ENCODE measurements at regions not wholly inside any gene's neighbourhood (a gene's known extent, or its start where the extent isn't known, plus 50 kb on each side); places are given as distances from the start of the nearest gene placed in this dataset.
A peak's percentile ranks its signal among the peaks of the same experiment; 100 is the strongest.

DNA sequence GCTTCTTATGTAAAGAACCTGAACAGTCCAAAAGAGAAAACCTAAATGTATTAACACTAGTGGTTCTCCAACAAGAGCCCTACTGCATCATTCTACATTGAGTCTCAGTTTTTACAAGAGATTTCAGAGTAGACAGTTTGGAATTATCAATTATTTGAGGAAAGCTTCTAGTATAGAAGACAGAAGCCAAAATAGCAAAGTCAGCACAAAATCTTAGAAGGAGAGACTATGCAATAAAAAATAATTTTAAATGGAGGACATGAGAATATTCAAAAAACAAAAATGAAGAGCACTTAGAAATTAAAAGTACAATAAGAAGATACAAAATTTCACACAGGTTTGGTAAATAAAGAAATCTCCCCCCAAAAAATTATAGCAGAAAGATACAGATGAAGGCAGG lies 406.3 kb upstream of the USP15 start:
- H3K9me3 ChIP-seq, result no peaks in the 10 kb centered on the region
- H3K4me3 ChIP-seq (ENCODE audit: low read depth in 1 of 2, low read length in 1 of 2), result no peak overlapping the region
- H3K27me3 ChIP-seq, result no peaks in the 10 kb centered on the region
- TF ChIP-seq, protein P1, sequence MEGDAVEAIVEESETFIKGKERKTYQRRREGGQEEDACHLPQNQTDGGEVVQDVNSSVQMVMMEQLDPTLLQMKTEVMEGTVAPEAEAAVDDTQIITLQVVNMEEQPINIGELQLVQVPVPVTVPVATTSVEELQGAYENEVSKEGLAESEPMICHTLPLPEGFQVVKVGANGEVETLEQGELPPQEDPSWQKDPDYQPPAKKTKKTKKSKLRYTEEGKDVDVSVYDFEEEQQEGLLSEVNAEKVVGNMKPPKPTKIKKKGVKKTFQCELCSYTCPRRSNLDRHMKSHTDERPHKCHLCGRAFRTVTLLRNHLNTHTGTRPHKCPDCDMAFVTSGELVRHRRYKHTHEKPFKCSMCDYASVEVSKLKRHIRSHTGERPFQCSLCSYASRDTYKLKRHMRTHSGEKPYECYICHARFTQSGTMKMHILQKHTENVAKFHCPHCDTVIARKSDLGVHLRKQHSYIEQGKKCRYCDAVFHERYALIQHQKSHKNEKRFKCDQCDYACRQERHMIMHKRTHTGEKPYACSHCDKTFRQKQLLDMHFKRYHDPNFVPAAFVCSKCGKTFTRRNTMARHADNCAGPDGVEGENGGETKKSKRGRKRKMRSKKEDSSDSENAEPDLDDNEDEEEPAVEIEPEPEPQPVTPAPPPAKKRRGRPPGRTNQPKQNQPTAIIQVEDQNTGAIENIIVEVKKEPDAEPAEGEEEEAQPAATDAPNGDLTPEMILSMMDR (IDR thresholded peaks at IDR 0.05), result no peak
- no peaks in the 10 kb centered on the region for H3K36me3 ChIP-seq
- no peak overlapping the region for H3K27ac ChIP-seq
- H3K4me1 ChIP-seq (ENCODE audit: control insufficient read depth in 1 of 2, insufficient read depth in 1 of 2, low read depth in 1 of 2, low read length in 1 of 2), result peaks cover 5 to 6% of the 10 kb centered on the region in 2 experiments

DNA sequence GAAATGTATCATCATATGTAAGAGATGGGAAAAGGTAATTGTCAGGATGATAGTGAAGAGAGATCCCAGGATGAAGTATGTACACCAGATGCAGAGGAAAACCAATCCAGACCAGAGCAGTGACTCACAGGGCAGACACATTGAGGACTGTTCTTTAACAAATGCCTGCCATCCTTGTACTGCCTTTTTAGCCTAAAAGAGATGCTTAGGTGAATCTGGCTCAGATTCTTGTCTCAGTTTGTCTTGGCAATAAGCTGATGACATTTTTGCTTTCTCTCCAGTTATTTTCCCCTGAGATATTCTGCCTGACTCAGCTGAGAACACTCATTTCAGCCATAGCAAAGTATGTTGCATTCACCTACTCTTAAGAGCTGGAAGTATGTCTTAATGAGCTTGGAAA lies 405.3 kb upstream of the USP15 start:
- Histone ChIP-seq H3K9me3 (no peaks in the 10 kb centered on the region), H3K27me3 (no peaks in the 10 kb centered on the region), H3K36me3 (no peaks in the 10 kb centered on the region), H3K27ac (no peak overlapping the region), H3K4me3 (ENCODE audit: low read depth in 1 of 2, low read length in 1 of 2) (no peak overlapping the region), H3K4me1 (ENCODE audit: control insufficient read depth in 1 of 2, insufficient read depth in 1 of 2, low read depth in 1 of 2, low read length in 1 of 2) (peaks cover 5 to 6% of the 10 kb centered on the region in 2 experiments)
- TF ChIP-seq, protein P1 (IDR thresholded peaks at IDR 0.05), result no peak

DNA sequence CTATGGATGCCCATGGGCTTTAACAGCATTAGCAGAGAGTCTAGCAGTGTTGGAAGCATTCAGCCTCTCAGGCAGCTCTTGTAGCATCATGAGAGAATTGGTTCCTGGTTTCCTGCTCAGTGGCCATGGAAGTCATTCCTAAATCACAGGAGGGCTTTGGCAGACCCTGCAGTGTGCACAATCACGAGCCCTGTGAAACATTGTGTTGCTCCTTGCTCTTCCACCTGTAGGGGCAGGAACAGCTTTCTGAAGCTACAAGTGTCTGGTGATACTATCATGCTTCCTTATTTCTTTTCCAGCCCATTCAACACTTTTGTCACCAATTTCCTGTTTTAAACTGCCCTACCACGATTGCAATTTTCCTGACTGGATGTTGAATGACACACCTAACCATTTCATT lies 402.2 kb upstream of the USP15 start:
- Histone ChIP-seq H3K27ac (peak overlapping the region; percentile 53), H3K27me3 (no peaks in the 10 kb centered on the region), H3K36me3 (no peaks in the 10 kb centered on the region), H3K4me1 (ENCODE audit: control insufficient read depth in 1 of 2, insufficient read depth in 1 of 2, low read depth in 1 of 2, low read length in 1 of 2) (peaks cover 5 to 6% of the 10 kb centered on the region in 2 experiments), H3K9me3 (no peaks in the 10 kb centered on the region), H3K4me3 (ENCODE audit: low read depth in 1 of 2, low read length in 1 of 2) (no peak overlapping the region)
- TF ChIP-seq, protein P1 (IDR thresholded peaks at IDR 0.05), result peak; percentile 17

- TF ChIP-seq, protein P1 (IDR thresholded peaks at IDR 0.05), result no peak
- peaks cover 5 to 6% of the 10 kb centered on the region in 2 experiments for H3K4me1 ChIP-seq (ENCODE audit: control insufficient read depth in 1 of 2, insufficient read depth in 1 of 2, low read depth in 1 of 2, low read length in 1 of 2)
- no peak overlapping the region for H3K4me3 ChIP-seq (ENCODE audit: low read depth in 1 of 2, low read length in 1 of 2)
- no peaks in the 10 kb centered on the region for H3K36me3 ChIP-seq
- H3K27ac ChIP-seq, result no peak overlapping the region
- H3K27me3 ChIP-seq, result no peaks in the 10 kb centered on the region
- no peaks in the 10 kb centered on the region for H3K9me3 ChIP-seq
Observed at GRCh38 chr12:61860451-61860850, 399.8 kb upstream of the USP15 start.

DNA sequence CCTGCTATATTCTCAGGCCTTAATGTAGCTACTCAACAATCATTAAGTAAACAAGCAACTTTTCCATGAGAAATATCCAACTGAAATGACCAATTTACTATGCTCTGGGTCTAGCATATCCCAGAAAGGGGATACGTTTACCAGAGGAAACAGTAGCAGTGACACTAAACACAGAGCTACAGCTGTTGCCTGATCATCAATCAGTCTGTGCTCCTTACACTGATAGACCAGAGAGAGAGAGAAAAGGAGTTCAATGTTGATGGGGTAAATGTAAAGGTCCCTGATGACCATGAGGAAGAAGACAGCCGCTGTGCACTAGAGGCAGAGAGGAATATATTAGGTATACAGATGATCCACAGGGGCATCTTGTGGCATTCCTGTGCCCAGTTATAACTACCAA lies 397.2 kb upstream of the USP15 start:
- H3K27me3 ChIP-seq, result no peaks in the 10 kb centered on the region
- no peak overlapping the region for H3K27ac ChIP-seq
- no peak overlapping the region for H3K4me3 ChIP-seq (ENCODE audit: low read depth in 1 of 2, low read length in 1 of 2)
- TF ChIP-seq, protein P1 (IDR thresholded peaks at IDR 0.05), result no peak
- H3K4me1 ChIP-seq (ENCODE audit: control insufficient read depth in 1 of 2, insufficient read depth in 1 of 2, low read depth in 1 of 2, low read length in 1 of 2), result peaks cover 2 to 11% of the 10 kb centered on the region in 2 experiments
- no peaks in the 10 kb centered on the region for H3K9me3 ChIP-seq
- H3K36me3 ChIP-seq, result no peaks in the 10 kb centered on the region

GRCh38 chr12:61863811-61864210 lies 396.4 kb upstream of the USP15 start:
- Histone ChIP-seq H3K27me3 (no peaks in the 10 kb centered on the region), H3K9me3 (no peaks in the 10 kb centered on the region), H3K4me1 (ENCODE audit: control insufficient read depth in 1 of 2, insufficient read depth in 1 of 2, low read depth in 1 of 2, low read length in 1 of 2) (peaks cover 7 to 16% of the 10 kb centered on the region in 2 experiments), H3K36me3 (no peaks in the 10 kb centered on the region), H3K4me3 (ENCODE audit: low read depth in 1 of 2, low read length in 1 of 2) (no peak overlapping the region), H3K27ac (no peak overlapping the region)
- TF ChIP-seq, protein P1 (IDR thresholded peaks at IDR 0.05), result no peak

Measured in neutrophil (primary cell).